K562 (cell line): ENCODE measurements at regions not wholly inside any gene's neighbourhood (a gene's known extent, or its start where the extent isn't known, plus 50 kb on each side); places are given as distances from the start of the nearest gene placed in this dataset.

Experiments used
- ATAC-seq: fragments of 200-7000 bp; cut with Tn5 transposase; 3 replicates; pipeline ENCODE4 v1.9.1; 2020; ENCODE audit warnings: moderate library complexity
- BruUV-seq: library from RNA; stranded (reverse); fragments of 400-500 nt; replicated peaks from 2 replicates; lab custom pipeline; 2021; lab: Mats Ljungman, UMichigan
- CTCF ChIA-PET: fragments of 300-600 bp; formaldehyde crosslinking; extraction: SDS; loops from one replicate; lab custom pipeline; 2021; ENCODE audit warnings: low intra/inter-chr PET ratio; lab: Yijun Ruan, JAX
- POLR2A ChIA-PET: fragments of 300-600, 350-650 bp; sonication (Branson Sonifier 250); formaldehyde crosslinking; extraction: SDS; loops from one replicate; lab custom pipeline; 2021; ENCODE audit warnings: antibody characterized with exemption, inconsistent platforms; lab: Yijun Ruan, JAX
- DNase-seq, 4 experiments: peaks; one replicate each; pipeline versions ENCODE4 v3.0.0 to v3.0.0-alpha.2; 2011 to 2018; ENCODE audit warnings: low spot score in 3 of 4, mixed read lengths in 3 of 4; ENCODE audit errors: extremely low read depth in 1 of 4
- FAIRE-seq: peaks from 2 replicates; lab custom pipeline; 2011; peaks lifted over from hg19 to GRCh38; lab: Jason Lieb, UNC
- H2AFZ ChIP-seq: 2 replicates; pipeline ENCODE4 v1.6.0; 2011; ENCODE audit warnings: low read depth, low read length, control low read depth, inconsistent platforms
- H3K27ac ChIP-seq: fragments of 200-600 bp; 3 replicates; pipeline ENCODE4 v1.8.0; 2011; ENCODE audit warnings: low read depth, mild to moderate bottlenecking, control low read depth, inconsistent platforms, low read length, moderate library complexity, mixed read lengths; ENCODE audit errors: extremely low read depth
- H3K27me3 ChIP-seq, 2 experiments: fragments of 300-600 bp in 1 of 2; 2 replicates in 1 of 2; 3 replicates in 1 of 2; pipeline versions ENCODE4 v1.6.0 to v1.8.0; 2011; ENCODE audit warnings: inconsistent platforms in 2 of 2, low read length in 2 of 2, mild to moderate bottlenecking in 1 of 2, mixed read lengths in 1 of 2, moderate library complexity in 1 of 2; ENCODE audit not compliant: control insufficient read depth in 2 of 2, insufficient read depth in 2 of 2
- H3K36me3 ChIP-seq: fragments of 300-600 bp; 3 replicates; pipeline ENCODE4 v1.8.0; 2011; ENCODE audit warnings: mild to moderate bottlenecking, low read length, inconsistent platforms; ENCODE audit not compliant: control insufficient read depth, insufficient read depth
- H3K4me1 ChIP-seq, 2 experiments: fragments of 200-600 bp in 1 of 2; replicated peaks in 1 of 2; 2 replicates in 1 of 2; 3 replicates in 1 of 2; pipeline versions ENCODE4 v1.5.1 to v1.8.0; 2011; ENCODE audit warnings: inconsistent platforms in 2 of 2, low read length in 2 of 2, mild to moderate bottlenecking in 1 of 2, mixed read lengths in 1 of 2, moderate library complexity in 1 of 2; ENCODE audit not compliant: control insufficient read depth in 2 of 2, insufficient read depth in 2 of 2
- H3K4me2 ChIP-seq: 2 replicates; pipeline ENCODE4 v1.6.1; 2011; ENCODE audit warnings: low read length, control low read depth, inconsistent platforms, mixed read lengths; ENCODE audit not compliant: insufficient read depth
- H3K4me3 ChIP-seq: fragments of 200-600 bp; sonication (generic), shearing (Covaris generic); 2 replicates; pipeline ENCODE4 v1.5.1; 2016; ENCODE audit warnings: control low read depth, inconsistent platforms
- H3K79me2 ChIP-seq: fragments of 200-600 bp; 3 replicates; pipeline ENCODE4 v1.8.0; 2011; ENCODE audit warnings: low read length, inconsistent platforms; ENCODE audit not compliant: control insufficient read depth, insufficient read depth
- H3K9ac ChIP-seq, 2 experiments: 2 replicates each; pipeline versions ENCODE4 v1.6.0 to v1.6.1; 2011; ENCODE audit warnings: low read depth in 2 of 2, low read length in 2 of 2, control low read depth in 1 of 2, inconsistent platforms in 1 of 2, mild to moderate bottlenecking in 1 of 2, mixed read lengths in 1 of 2; ENCODE audit not compliant: insufficient read depth in 1 of 2
- H3K9me1 ChIP-seq: one replicate; pipeline ENCODE4 v1.6.0; 2011; ENCODE audit warnings: inconsistent platforms, mild to moderate bottlenecking, low read length, moderate library complexity; ENCODE audit not compliant: control insufficient read depth, insufficient read depth
- H3K9me3 ChIP-seq: replicated peaks from 2 replicates; pipeline ENCODE4 v1.5.1; 2011; ENCODE audit warnings: low read depth, low read length, inconsistent platforms; ENCODE audit not compliant: control insufficient read depth, insufficient read depth
- H4K20me1 ChIP-seq: replicated peaks from 2 replicates; pipeline ENCODE4 v1.6.1; 2011; ENCODE audit warnings: low read length, inconsistent platforms, mixed read lengths; ENCODE audit not compliant: control insufficient read depth, insufficient read depth
- E2F4 ChIP-seq: sonication (generic); formaldehyde crosslinking; IDR thresholded peaks from 2 replicates; pipeline ENCODE4 v1.8.0; 2022; ENCODE audit warnings: mild to moderate bottlenecking, low read depth, missing genetic modification reagents
- HDAC2 ChIP-seq: fragments of 450-650 bp; IDR thresholded peaks from 2 replicates; pipeline ENCODE4 v1.6.1; 2016; ENCODE audit warnings: mild to moderate bottlenecking
- NFXL1 ChIP-seq: fragments of 450-650 bp; formaldehyde crosslinking; IDR thresholded peaks from 2 replicates; pipeline ENCODE4 v1.4.0; 2021; ENCODE audit warnings: mild to moderate bottlenecking
- TFAM ChIP-seq: fragments of 250-450 bp; sonication (Bioruptor Pico); conservative IDR thresholded peaks from 2 replicates; pipeline ENCODE4 v1.5.0; 2021; ENCODE audit warnings: mild to moderate bottlenecking, moderate library complexity
- TSC22D4 ChIP-seq: fragments of 450-650 bp; IDR thresholded peaks from 2 replicates; pipeline ENCODE4 v1.6.1; 2016; ENCODE audit warnings: missing genetic modification characterization, missing biosample characterization, control low read depth
- WGBS: fragments of 100-300 bp; shearing (Covaris generic); methylation state at CpG from one replicate; pipeline ENCODE4 v1.1.6; 2016; ENCODE audit warnings: low coverage, mixed read lengths; ENCODE audit not compliant: insufficient coverage; ENCODE audit errors: missing lambda C conversion rate; 5-methylcytosine and 5-hydroxymethylcytosine counted together
- in situ Hi-C: fragments of 300-500 bp; cut with MboI; formaldehyde crosslinking; loops from 4 replicates; pipeline ENCODE4 v1.15.0; 2018; ENCODE audit warnings: inconsistent platforms, mixed read lengths
- intact Hi-C: fragments of 100-400 bp; cut with micrococcal nuclease; formaldehyde crosslinking; loops from 2 replicates; pipeline ENCODE4 v1.14.2; 2022
- TF ChIP-seq, protein P1 (sequence below): fragments of 250-450 bp; sonication (Bioruptor Pico); IDR thresholded peaks from 2 replicates; pipeline ENCODE4 v1.4.0; 2020; ENCODE audit warnings: mild to moderate bottlenecking

DNA sequence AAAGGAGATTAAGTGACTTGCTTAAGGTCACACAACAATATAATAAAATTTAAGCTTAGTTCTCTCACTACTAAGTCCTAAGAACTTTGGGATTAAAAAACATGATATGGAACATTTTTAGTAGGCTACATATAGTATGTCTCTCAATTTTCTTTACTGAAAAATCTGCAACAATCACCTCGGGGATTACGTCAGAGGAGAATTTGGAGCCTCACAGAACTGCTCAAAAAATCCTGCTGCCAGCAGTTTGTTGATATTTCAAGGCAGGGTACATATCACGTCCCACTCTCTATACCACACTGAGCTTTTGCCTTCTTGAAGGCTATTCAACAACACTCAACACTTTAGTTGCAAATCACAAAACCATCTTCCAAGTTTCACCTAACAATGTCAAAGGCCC, 561.6 kb upstream of the BTBD3 start:
- POLR2A ChIA-PET: no interaction called here
- no peak overlapping the region for H3K4me2 ChIP-seq
- H3K79me2 ChIP-seq: no peaks in the 10 kb centered on the region
- H3K36me3 ChIP-seq: no peaks in the 10 kb centered on the region
- FAIRE-seq (no peak), DNase-seq (no peak), ATAC-seq (no peak)
- H4K20me1 ChIP-seq: no peaks in the 10 kb centered on the region
- no peak overlapping the region for H3K4me3 ChIP-seq
- no TSS peak for BruUV-seq
- CTCF ChIA-PET: no interaction called here
- no peak overlapping the region for H3K27ac ChIP-seq
- 0% methylated on average over 3 of the region's 3 CpGs for WGBS
- no peaks in the 10 kb centered on the region for H3K27me3 ChIP-seq
- no peak overlapping the region for H3K9ac ChIP-seq
- no peak overlapping the region for H2AFZ ChIP-seq
- H3K4me1 ChIP-seq: no peaks in the 10 kb centered on the region
- H3K9me3 ChIP-seq: no peaks in the 10 kb centered on the region
- H3K9me1 ChIP-seq: no peaks in the 10 kb centered on the region
- in situ Hi-C loops (no loop called here), intact Hi-C loops (no loop called here)
- TF ChIP-seq TSC22D4 (tag): no peak
- TF ChIP-seq NFXL1: no peak

- H3K9me3 ChIP-seq: no peaks in the 10 kb centered on the region
- in situ Hi-C loops (no loop called here), intact Hi-C loops (no loop called here)
- no peak overlapping the region for H3K27ac ChIP-seq
- FAIRE-seq: no peak
- ChIA-PET POLR2A (no interaction called here), CTCF (no interaction called here)
- no peak overlapping the region for H2AFZ ChIP-seq
- ATAC-seq: no peak
- H3K9ac ChIP-seq: no peak overlapping the region
- H3K4me2 ChIP-seq: no peak overlapping the region
- H3K9me1 ChIP-seq: no peaks in the 10 kb centered on the region
- WGBS: 0% methylated on average over 3 of the region's 3 CpGs
- no peaks in the 10 kb centered on the region for H4K20me1 ChIP-seq
- H3K4me1 ChIP-seq: no peaks in the 10 kb centered on the region
- H3K79me2 ChIP-seq: no peaks in the 10 kb centered on the region
- H3K27me3 ChIP-seq: no peaks in the 10 kb centered on the region
- TF ChIP-seq HDAC2 (no peak), E2F4 (CRISPR knock-in tag) (no peak), TFAM (CRISPR knock-in tag) (no peak)
- TF ChIP-seq, protein P1, sequence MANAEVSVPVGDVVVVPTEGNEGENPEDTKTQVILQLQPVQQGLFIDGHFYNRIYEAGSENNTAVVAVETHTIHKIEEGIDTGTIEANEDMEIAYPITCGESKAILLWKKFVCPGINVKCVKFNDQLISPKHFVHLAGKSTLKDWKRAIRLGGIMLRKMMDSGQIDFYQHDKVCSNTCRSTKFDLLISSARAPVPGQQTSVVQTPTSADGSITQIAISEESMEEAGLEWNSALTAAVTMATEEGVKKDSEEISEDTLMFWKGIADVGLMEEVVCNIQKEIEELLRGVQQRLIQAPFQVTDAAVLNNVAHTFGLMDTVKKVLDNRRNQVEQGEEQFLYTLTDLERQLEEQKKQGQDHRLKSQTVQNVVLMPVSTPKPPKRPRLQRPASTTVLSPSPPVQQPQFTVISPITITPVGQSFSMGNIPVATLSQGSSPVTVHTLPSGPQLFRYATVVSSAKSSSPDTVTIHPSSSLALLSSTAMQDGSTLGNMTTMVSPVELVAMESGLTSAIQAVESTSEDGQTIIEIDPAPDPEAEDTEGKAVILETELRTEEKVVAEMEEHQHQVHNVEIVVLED: no peak
- no TSS peak for BruUV-seq
- DNase-seq: no peak
- H3K4me3 ChIP-seq: no peak overlapping the region
- H3K36me3 ChIP-seq: no peaks in the 10 kb centered on the region
These were observed 555.2 kb upstream of the BTBD3 start for GRCh38 chr20:11362450-11362849.
